ENCODE measurements at regions not wholly inside any gene's neighbourhood (a gene's known extent, or its start where the extent isn't known, plus 50 kb on each side); places are given as distances from the start of the nearest gene placed in this dataset.

- DNase-seq = no peak
Observed at GRCh38 chr13:64958106-64958505, 2272.0 kb downstream of the PCDH9 start.

GRCh38 chr13:64938660-64939059 lies 2291.5 kb downstream of the PCDH9 start:
- DNase-seq = no peak

DNA sequence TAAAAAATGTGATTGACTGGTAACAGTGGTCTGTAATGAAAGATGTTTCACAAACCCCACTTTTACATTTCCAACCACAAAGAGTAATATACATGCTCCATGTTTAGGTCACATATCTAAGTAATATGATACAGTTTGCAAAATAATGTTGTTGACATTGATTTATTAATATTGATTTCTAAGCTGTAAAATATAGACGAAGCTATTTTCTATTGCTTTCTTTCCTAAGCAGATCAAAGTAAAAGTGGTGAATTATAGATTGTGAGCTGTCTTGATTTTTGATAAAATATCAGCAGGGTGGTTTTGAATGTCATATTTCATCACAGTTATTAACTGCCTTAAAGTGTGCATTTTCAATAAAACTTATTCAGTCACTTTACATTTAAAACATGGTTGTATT lies 2292.8 kb downstream of the PCDH9 start:
- DNase-seq = no peak

- no peak for DNase-seq
Observed at GRCh38 chr13:64936879-64937278, 2293.3 kb downstream of the PCDH9 start.

DNA sequence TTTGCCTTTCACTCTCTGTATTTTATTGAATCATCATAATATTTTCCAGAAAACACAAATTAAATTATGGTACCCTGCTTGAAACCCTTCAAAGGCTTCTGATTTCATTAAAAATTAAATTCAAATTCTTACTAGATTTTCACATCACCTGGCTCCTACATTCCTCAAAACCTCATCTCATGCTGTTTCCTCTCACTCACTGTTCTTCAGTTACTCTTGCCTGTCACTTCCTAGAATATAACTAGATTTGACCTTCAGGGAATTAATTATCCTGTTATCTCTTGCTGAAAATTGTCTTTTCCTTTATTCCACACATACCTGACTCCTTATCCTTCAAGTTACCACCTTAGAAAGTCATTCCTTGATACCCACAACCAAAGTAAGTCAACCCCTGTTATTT lies 2294.7 kb downstream of the PCDH9 start:
- no peak for DNase-seq

- DNase-seq = no peak
Observed at GRCh38 chr13:64934569-64935362, 2295.4 kb downstream of the PCDH9 start.

DNA sequence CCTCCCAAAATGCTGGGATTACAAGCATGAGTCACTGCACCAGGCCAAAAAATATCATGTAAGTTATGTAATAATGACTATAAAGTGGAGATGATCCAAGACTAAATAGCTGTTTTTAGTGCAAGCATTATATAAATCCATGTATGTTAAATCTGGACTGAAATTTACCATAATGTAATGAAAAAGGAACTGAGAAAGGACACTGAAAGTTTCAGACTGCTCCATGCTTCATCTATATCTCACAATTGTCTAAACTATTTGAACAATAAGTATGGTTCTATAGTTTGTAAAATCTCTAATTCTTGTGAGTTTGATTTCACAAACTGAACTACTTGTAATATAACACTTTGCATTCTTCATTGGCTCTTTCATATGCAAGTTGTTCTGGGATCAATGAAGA lies 2299.5 kb downstream of the PCDH9 start:
- no peak for DNase-seq

DNA sequence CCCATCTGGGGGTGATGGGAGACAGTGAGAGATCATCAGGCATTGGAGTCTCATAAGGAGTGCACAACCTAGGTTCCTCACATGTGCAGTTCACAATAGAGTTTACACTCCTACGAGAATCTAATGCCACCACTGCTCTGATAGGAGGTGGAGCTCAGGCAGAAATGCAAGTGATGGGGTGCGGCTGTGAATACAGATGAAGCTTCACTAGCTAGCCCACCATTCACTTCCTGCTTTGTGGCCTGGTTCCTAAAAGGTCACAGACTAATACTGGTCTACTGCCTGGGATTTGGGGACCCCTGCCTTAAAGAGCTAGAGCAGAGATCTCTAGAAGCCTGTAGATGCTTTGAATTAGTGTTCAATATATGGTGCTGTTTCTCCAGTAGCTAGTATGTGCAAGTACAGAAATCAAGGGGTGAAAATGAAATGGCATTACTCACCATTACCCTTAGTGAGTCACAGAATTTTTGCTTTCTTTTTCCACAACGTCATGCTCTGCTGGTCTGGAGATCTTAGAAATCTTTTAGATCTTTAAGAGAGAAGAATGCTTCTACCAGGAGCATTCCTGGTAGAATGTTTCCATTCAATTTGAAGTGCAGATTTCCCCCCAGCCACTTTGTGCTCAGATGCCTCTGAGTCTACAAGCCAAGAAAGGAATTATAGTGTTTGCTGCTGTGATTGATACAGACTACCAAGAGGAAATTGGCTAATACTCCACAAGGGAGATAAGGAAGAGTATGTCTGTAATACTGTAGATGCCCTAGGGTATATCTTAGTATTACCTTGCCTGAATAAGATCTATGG lies 2301.2 kb downstream of the PCDH9 start:
- DNase-seq = no peak

DNA sequence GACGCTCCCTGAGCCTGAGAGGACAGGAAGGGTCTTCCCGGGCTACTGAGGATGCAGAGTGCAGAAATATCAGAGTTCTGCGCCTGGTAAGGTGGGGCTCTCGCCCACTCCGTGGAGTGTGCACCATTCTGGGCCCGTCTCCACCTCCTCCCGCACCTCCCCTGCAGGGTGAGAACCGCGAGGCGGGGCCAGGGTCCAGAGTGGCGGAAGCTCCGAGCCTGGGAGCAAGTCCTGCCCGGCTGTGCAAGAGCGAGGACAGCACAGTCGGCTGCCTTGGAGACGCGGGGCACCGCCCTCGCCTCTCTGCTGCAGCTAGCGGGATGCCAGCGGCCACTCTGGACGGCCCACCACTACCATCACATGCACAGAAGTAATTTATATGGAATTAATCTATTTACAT lies 2304.4 kb downstream of the PCDH9 start:
- DNase-seq = no peak

- no peak for DNase-seq
Observed at GRCh38 chr13:64925284-64925683, 2304.9 kb downstream of the PCDH9 start.

DNA sequence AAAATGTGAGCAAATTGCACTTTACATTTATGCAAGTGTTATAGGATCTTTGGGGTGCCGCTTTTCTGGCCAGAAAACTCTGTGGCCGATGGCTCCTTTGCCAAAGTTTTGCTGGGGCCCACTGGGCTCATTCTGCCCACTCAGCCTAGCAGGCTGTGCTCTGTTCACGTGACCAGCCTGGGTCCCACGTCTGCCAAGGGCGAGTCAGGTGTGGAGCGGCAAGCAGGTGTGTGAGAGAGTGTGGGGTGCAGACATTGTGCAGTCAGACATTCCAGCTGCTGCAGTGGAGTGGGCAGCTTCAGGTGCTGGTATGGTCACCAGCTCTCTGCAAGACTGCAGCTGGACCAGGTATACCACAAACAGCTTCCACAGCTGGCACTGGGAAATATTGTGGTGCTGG lies 2305.7 kb downstream of the PCDH9 start:
- no peak for DNase-seq

GRCh38 chr13:64917566-64917965 lies 2312.6 kb downstream of the PCDH9 start:
- no peak for DNase-seq

DNA sequence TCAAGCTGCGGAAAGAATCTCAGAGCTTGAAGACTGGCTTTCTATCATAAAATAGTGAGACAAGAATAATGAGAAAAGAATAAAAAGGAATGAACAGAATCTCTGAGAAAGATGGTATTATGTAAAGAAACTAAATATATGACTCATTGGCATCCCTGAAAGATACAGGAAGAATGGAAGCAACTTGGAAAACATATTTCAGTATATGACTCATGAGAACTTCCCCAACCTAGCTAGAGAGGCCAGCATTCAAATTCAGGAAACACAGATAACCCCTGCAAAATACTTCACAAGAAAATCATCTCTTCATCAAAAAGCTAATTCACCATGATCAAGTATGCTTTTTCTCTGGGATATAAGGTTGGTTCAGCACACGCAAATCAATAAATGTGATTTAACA lies 2318.0 kb downstream of the PCDH9 start:
- no peak for DNase-seq

- no peak for DNase-seq
Observed at GRCh38 chr13:64910096-64910495, 2320.0 kb downstream of the PCDH9 start.

DNA sequence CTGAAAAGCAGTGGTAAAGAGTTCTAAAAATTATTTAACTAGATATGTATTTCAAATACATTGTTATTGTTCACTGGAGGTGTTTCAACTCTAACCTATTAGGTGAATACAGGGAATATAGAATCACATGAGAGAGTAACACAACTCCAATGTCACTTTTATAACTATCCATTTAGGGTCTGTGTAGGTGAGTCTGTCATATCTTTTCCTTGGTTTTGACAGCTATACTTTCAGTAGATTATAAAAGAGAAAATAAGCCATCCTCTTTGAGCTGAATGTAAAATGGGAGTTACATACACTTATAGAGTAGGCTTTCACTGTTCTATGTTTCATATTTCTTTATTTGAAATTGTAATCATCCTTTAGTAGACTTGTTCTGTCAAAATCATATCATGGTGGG lies 2321.0 kb downstream of the PCDH9 start:
- no peak for DNase-seq

DNA sequence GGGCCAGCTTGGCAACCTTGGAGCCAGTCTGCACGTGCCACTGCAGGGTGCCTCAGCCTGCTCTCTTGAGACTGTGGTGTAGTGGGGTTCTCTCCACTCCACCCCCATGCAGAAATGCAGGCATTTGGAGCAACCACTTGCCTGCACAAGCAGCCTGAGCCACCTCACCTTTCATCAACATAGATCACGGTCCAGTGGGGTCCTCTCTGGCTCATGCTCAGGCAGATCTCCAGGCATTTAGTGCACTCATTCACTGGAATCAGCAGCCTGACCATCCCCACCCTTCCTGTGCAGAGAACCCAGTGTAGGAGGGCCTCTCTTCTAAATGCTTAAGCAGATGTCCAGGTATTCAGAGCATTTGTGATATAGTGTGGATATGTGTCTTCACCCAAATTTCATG lies 2330.1 kb downstream of the PCDH9 start:
- DNase-seq = no peak

GRCh38 chr13:64884976-64885375 lies 2345.2 kb downstream of the PCDH9 start:
- DNase-seq = no peak

DNA sequence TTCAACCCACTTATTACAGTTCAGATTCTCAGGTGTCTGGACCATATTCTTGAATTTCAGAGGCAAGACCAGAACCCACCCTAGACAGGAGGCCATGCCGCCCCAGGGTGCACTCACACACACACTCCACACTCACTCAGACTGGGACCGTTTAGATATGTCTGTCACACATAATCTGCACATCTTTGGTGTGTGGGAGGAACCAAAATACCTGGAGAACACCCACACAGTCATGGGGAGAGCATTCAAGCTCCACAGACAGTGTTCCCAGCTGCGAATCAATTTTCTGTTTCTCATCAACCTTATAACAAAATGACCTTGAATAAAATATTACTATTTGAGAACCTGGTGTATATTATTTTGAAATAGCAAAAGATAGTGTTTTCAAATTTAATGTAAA lies 2353.0 kb downstream of the PCDH9 start:
- DNase-seq = no peak

- DNase-seq = no peak
Observed at GRCh38 chr13:64871742-64872141, 2358.4 kb downstream of the PCDH9 start.

GRCh38 chr13:64869539-64869938 lies 2360.6 kb downstream of the PCDH9 start:
- no peak for DNase-seq

DNA sequence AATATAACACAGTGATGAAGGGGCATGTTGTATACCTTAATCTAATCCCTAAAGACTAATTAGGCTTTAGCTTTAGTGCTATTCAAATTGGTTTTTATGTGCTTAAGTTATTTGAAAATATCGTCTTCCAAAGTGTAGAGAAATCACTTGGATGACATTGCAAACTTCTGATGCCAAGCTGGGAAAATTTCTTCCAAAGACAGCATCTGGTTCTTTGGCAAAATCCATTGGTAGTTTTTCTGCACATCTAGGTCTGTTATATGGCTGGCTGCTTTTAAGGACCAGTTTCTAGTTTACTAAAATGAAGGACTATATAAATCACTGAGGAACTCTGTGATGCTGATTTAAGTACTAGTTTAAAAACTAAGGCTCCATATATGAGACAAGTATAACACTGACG lies 2362.3 kb downstream of the PCDH9 start:
- no peak for DNase-seq

DNA sequence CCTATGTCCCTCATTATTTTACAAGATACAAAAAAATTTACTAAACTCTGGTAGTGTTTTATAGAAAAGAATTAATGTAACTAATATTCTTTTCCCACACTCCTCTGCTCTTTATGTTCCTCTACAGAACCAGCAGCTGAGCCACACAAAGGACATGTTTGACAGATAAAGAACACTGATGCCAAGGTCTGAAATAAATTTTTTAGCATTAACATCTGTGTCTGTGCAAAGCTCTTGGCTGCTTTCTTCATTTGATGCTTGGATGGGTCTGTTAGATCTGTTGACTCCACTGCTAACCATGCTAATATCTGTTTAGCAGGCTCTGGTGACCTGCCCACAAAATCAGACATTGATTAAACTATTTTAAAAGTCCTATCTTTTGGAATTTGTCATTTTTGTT lies 2363.8 kb downstream of the PCDH9 start:
- DNase-seq = no peak

DNA sequence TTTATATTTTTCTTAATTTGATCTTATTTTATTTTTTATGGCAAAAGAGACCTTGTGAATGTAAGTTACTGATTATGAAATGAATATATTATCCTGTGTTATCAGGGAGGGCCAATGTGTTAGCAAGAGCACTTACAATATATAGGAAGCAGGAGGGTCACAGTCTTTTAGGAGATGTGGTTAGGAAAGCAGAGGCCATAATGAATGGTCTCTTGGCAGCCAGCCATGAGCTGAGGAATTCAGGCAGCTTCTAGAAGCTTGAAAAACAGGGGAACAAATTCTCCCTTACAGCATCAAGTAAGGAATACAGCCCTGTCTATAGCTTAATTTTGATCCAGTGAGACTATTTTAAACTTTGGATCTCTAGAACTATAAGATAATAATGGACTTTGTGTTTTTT lies 2374.6 kb downstream of the PCDH9 start:
- DNase-seq = no peak

- DNase-seq = no peak
Observed at GRCh38 chr13:64850017-64850416, 2380.1 kb downstream of the PCDH9 start.

- no peak for DNase-seq
Observed at GRCh38 chr13:64849196-64849595, 2380.9 kb downstream of the PCDH9 start.

All from CD4-positive, alpha-beta T cell treated with Interleukin-12 subunit alpha and Interleukin-12 subunit beta, for 1 hour (primary cell).